ENCODE measurements at regions not wholly inside any gene's neighbourhood (a gene's known extent, or its start where the extent isn't known, plus 50 kb on each side); places are given as distances from the start of the nearest gene placed in this dataset.

- DNase-seq (ENCODE audit: low spot score), result peak; percentile 2
Observed at GRCh38 chr15:87349181-87349580, 907.4 kb downstream of the NTRK3 start.

GRCh38 chr15:87348746-87349145 lies 907.8 kb downstream of the NTRK3 start:
- DNase-seq (ENCODE audit: low spot score), result no peak

GRCh38 chr15:87347806-87348515 lies 908.6 kb downstream of the NTRK3 start:
- no peak for DNase-seq (ENCODE audit: low spot score)

GRCh38 chr15:87345961-87346360 lies 910.6 kb downstream of the NTRK3 start:
- no peak for DNase-seq (ENCODE audit: low spot score)

- no peak for DNase-seq (ENCODE audit: low spot score)
Observed at GRCh38 chr15:87343966-87344365, 912.6 kb downstream of the NTRK3 start.

- DNase-seq (ENCODE audit: low spot score), result no peak
Observed at GRCh38 chr15:87340370-87340769, 916.2 kb downstream of the NTRK3 start.

GRCh38 chr15:87326269-87326668 lies 930.3 kb downstream of the NTRK3 start:
- DNase-seq (ENCODE audit: low spot score), result no peak

GRCh38 chr15:87322870-87323269 lies 933.7 kb downstream of the NTRK3 start:
- no peak for DNase-seq (ENCODE audit: low spot score)

GRCh38 chr15:87322265-87322664 lies 934.3 kb downstream of the NTRK3 start:
- no peak for DNase-seq (ENCODE audit: low spot score)

GRCh38 chr15:87317900-87318299 lies 938.6 kb downstream of the NTRK3 start:
- DNase-seq (ENCODE audit: low spot score), result no peak

- no peak for DNase-seq (ENCODE audit: low spot score)
Observed at GRCh38 chr15:87312221-87312620, 944.3 kb downstream of the NTRK3 start.

GRCh38 chr15:87300146-87300545 lies 956.4 kb downstream of the NTRK3 start:
- no peak for DNase-seq (ENCODE audit: low spot score)

- no peak for DNase-seq (ENCODE audit: low spot score)
Observed at GRCh38 chr15:87294854-87295253, 961.7 kb downstream of the NTRK3 start.

- no peak for DNase-seq (ENCODE audit: low spot score)
Observed at GRCh38 chr15:87293031-87293430, 963.5 kb downstream of the NTRK3 start.

- DNase-seq (ENCODE audit: low spot score), result no peak
Observed at GRCh38 chr15:87287156-87287555, 969.4 kb downstream of the NTRK3 start.

GRCh38 chr15:87269566-87269965 lies 987.0 kb downstream of the NTRK3 start:
- DNase-seq (ENCODE audit: low spot score), result no peak

- no peak for DNase-seq (ENCODE audit: low spot score)
Observed at GRCh38 chr15:87268675-87269074, 987.9 kb downstream of the NTRK3 start.

- DNase-seq (ENCODE audit: low spot score), result no peak
Observed at GRCh38 chr15:87267798-87268197, 988.7 kb downstream of the NTRK3 start.

GRCh38 chr15:87263871-87264270 lies 992.7 kb downstream of the NTRK3 start:
- no peak for DNase-seq (ENCODE audit: low spot score)

GRCh38 chr15:87263296-87263695 lies 993.2 kb downstream of the NTRK3 start:
- DNase-seq (ENCODE audit: low spot score), result no peak

- DNase-seq (ENCODE audit: low spot score), result no peak
Observed at GRCh38 chr15:87245592-87245991, 1010.9 kb downstream of the NTRK3 start.

GRCh38 chr15:87243474-87243873 lies 1013.1 kb downstream of the NTRK3 start:
- DNase-seq (ENCODE audit: low spot score), result no peak

GRCh38 chr15:87239582-87240230 lies 1016.8 kb downstream of the NTRK3 start:
- DNase-seq (ENCODE audit: low spot score), result no peak

Measured in hepatic stellate cell (primary cell).